Endothelial cell of umbilical vein (primary cell): ENCODE measurements at regions not wholly inside any gene's neighbourhood (a gene's known extent, or its start where the extent isn't known, plus 50 kb on each side); places are given as distances from the start of the nearest gene placed in this dataset.

Experiments
- BruUV-seq: library from RNA; stranded (reverse); fragments of 400-500 nt; replicated peaks from 2 replicates; lab custom pipeline; 2021; lab: Mats Ljungman, UMichigan
- CTCF ChIA-PET: fragments of 300-600, 350-600 bp; sonication (Branson Sonifier 250); formaldehyde crosslinking; loops from one replicate; lab custom pipeline; 2021; ENCODE audit warnings: antibody characterized with exemption, inconsistent platforms; lab: Charles Lee
- POLR2A ChIA-PET: fragments of 300-600, 350-600 bp; sonication (Branson Sonifier 250); formaldehyde crosslinking; loops from one replicate; lab custom pipeline; 2021; ENCODE audit warnings: antibody characterized with exemption, inconsistent platforms; lab: Charles Lee
- DNase-seq: peaks from one replicate; pipeline ENCODE4 v3.0.0-alpha.2; 2011; ENCODE audit warnings: low read depth, low spot score
- FAIRE-seq: peaks from 2 replicates; lab custom pipeline; 2011; peaks lifted over from hg19 to GRCh38; lab: Jason Lieb, UNC
- H2AFZ ChIP-seq: 2 replicates; pipeline ENCODE4 v1.6.0; 2012; ENCODE audit warnings: low read depth, low read length, control low read depth, inconsistent platforms
- H3K27ac ChIP-seq: 2 replicates; pipeline ENCODE4 v1.5.1; 2011; ENCODE audit warnings: low read depth, mild to moderate bottlenecking, control low read depth, low read length, moderate library complexity; ENCODE audit not compliant: insufficient read depth
- H3K27me3 ChIP-seq, 2 experiments: 2 replicates each; pipeline versions ENCODE4 v1.6.0 to v1.6.1; 2011; ENCODE audit warnings: low read length in 2 of 2, mixed read lengths in 1 of 2; ENCODE audit not compliant: control insufficient read depth in 2 of 2, insufficient read depth in 2 of 2
- H3K36me3 ChIP-seq, 2 experiments: 2 replicates in 1 of 2; 3 replicates in 1 of 2; pipeline ENCODE4 v1.5.1; 2011; ENCODE audit warnings: low read length in 2 of 2, mild to moderate bottlenecking in 1 of 2, moderate library complexity in 1 of 2; ENCODE audit not compliant: control insufficient read depth in 2 of 2, insufficient read depth in 2 of 2; ENCODE audit errors: extremely low read depth in 1 of 2
- H3K4me1 ChIP-seq: 3 replicates; pipeline ENCODE4 v1.5.1; 2011; ENCODE audit warnings: mild to moderate bottlenecking, low read length; ENCODE audit not compliant: control insufficient read depth, insufficient read depth; ENCODE audit errors: extremely low read depth
- H3K4me2 ChIP-seq: 2 replicates; pipeline ENCODE4 v1.6.1; 2011; ENCODE audit warnings: low read length, control low read depth, mixed read lengths; ENCODE audit not compliant: insufficient read depth
- H3K4me3 ChIP-seq, 3 experiments: fragments of 200-600 bp in 1 of 3; sonication (generic), shearing (Covaris generic) in 1 of 3; replicated peaks in 1 of 3; 2 replicates each; pipeline ENCODE4 v1.5.1; 2011 to 2016; ENCODE audit warnings: control low read depth in 3 of 3, low read length in 3 of 3, mild to moderate bottlenecking in 2 of 3, inconsistent platforms in 1 of 3, low read depth in 1 of 3, moderate library complexity in 1 of 3; ENCODE audit not compliant: insufficient read depth in 1 of 3
- H3K79me2 ChIP-seq: 2 replicates; pipeline ENCODE4 v1.6.0; 2012; ENCODE audit warnings: low read length, inconsistent platforms; ENCODE audit not compliant: control insufficient read depth, insufficient read depth
- H3K9ac ChIP-seq: replicated peaks from 2 replicates; pipeline ENCODE3; 2011; ENCODE audit warnings: low read length, control low read depth; ENCODE audit not compliant: insufficient read depth; ENCODE audit errors: extremely low read depth
- H3K9me1 ChIP-seq: replicated peaks from 3 replicates; pipeline ENCODE4 v1.6.0; 2011; ENCODE audit warnings: mild to moderate bottlenecking, low read length; ENCODE audit not compliant: control insufficient read depth, insufficient read depth; ENCODE audit errors: extremely low read depth
- H3K9me3 ChIP-seq: replicated peaks from 2 replicates; pipeline ENCODE4 v1.5.1; 2012; ENCODE audit warnings: low read length, inconsistent platforms; ENCODE audit not compliant: control insufficient read depth, insufficient read depth
- H4K20me1 ChIP-seq: replicated peaks from 2 replicates; pipeline ENCODE3; 2011; ENCODE audit warnings: mild to moderate bottlenecking, low read length; ENCODE audit not compliant: control insufficient read depth, insufficient read depth; ENCODE audit errors: extremely low read depth
- CTCF ChIP-seq, 2 donors: IDR thresholded peaks; 1 replicate in 1 of 2; 2 replicates in 1 of 2; pipeline ENCODE4 v1.5.1; 2011; ENCODE audit warnings: low read length in 2 of 2, mild to moderate bottlenecking in 2 of 2, moderate library complexity in 2 of 2, control low read depth in 1 of 2, inconsistent platforms in 1 of 2, low read depth in 1 of 2; ENCODE audit not compliant: insufficient read depth in 1 of 2; ENCODE audit errors: extremely low read depth in 1 of 2
- EZH2 ChIP-seq: IDR thresholded peaks from 2 replicates; pipeline ENCODE4 v1.6.1; 2012; ENCODE audit warnings: borderline replicate concordance, low read depth, mild to moderate bottlenecking, moderate library complexity, low read length, inconsistent platforms; ENCODE audit not compliant: severe bottlenecking
- FOS ChIP-seq: IDR thresholded peaks from 2 replicates; pipeline ENCODE4 v1.6.1; 2011; ENCODE audit warnings: mild to moderate bottlenecking, low read length, moderate library complexity, borderline replicate concordance; ENCODE audit not compliant: insufficient read depth
- GATA2 ChIP-seq: IDR thresholded peaks from 2 replicates; pipeline ENCODE4 v1.7.0; 2011; ENCODE audit warnings: low read depth, mild to moderate bottlenecking, moderate library complexity, mixed read lengths, low read length; ENCODE audit not compliant: insufficient read length, insufficient read depth
- JUN ChIP-seq: IDR thresholded peaks from 2 replicates; pipeline ENCODE4 v1.6.1; 2011; ENCODE audit warnings: borderline replicate concordance, low read depth; ENCODE audit not compliant: insufficient read length, insufficient read depth
- MAX ChIP-seq: IDR thresholded peaks from 2 replicates; pipeline ENCODE4 v1.6.1; 2011; ENCODE audit not compliant: insufficient read depth, insufficient read length
- MYC ChIP-seq: IDR thresholded peaks from one replicate; pipeline ENCODE4 v1.6.1; 2011; ENCODE audit warnings: mild to moderate bottlenecking, low read depth, low read length
- POLR2A ChIP-seq: IDR thresholded peaks from 2 replicates; pipeline ENCODE4 v1.6.1; 2012; ENCODE audit warnings: low read depth, mild to moderate bottlenecking, control low read depth, low read length
- POLR2AphosphoS5 ChIP-seq: IDR thresholded peaks from 2 replicates; pipeline ENCODE4 v1.6.1; 2012; ENCODE audit warnings: low read depth, mild to moderate bottlenecking, control low read depth, low read length, moderate library complexity; ENCODE audit not compliant: insufficient read depth
- dilution Hi-C: fragments of 300-500 bp; cut with MboI; formaldehyde crosslinking; loops from one replicate; pipeline ENCODE4 v1.15.0; 2019; ENCODE audit warnings: low sequenced_read_pairs; ENCODE audit not compliant: extremely low pct_ligation_motif_present
- intact Hi-C: fragments of 100-400 bp; cut with micrococcal nuclease; formaldehyde crosslinking; loops from one replicate; pipeline ENCODE4 v1.10.0; 2022

DNA sequence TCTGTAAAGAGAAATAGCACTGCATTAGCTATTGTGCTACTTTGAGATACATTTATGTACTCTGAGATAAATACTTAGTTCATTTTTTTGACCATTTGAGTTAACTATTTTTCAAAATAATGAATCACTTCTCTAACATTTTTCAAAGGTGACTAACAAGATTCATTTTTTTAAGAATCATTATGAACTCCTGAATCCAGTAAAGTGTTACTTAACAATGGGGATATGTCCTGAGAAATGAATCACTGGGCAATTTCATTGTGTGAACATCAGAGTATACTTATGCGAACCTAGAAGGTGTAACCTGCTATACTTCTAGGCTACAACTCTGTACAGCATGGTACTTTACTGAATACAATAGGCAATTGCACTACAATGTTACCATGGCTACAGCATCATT is 355.8 kb downstream of the ARL6IP6 start:
- H3K9ac ChIP-seq, result no peak overlapping the region
- no peak overlapping the region for H3K4me2 ChIP-seq
- no peak overlapping the region for H3K27ac ChIP-seq
- H3K4me3 ChIP-seq, result no peak overlapping the region
- TF ChIP-seq POLR2A, result no peak
- no peak for TF ChIP-seq CTCF (IDR thresholded peaks at IDR 0.05; ENCODE audit: extremely low read depth in 1 of 2, insufficient read depth in 1 of 2, low read depth in 1 of 2, low read length in 2 of 2)
- no peak for TF ChIP-seq EZH2
- no peaks in the 10 kb centered on the region for H3K79me2 ChIP-seq
- intact Hi-C loops (loop anchor here (5.0 kb wide), 1 partner anchor 1168 kb away; no protein-coding TSS in a partner anchor), dilution Hi-C loops (no loop called here)
- DNase-seq (no peak), FAIRE-seq (no peak)
- H3K9me1 ChIP-seq, result no peaks in the 10 kb centered on the region
- no peaks in the 10 kb centered on the region for H3K4me1 ChIP-seq
- H3K27me3 ChIP-seq, result no peaks in the 10 kb centered on the region
- H4K20me1 ChIP-seq, result no peaks in the 10 kb centered on the region
- H3K36me3 ChIP-seq, result no peaks in the 10 kb centered on the region
- CTCF ChIA-PET, result no interaction called here
- H3K9me3 ChIP-seq, result no peaks in the 10 kb centered on the region
- POLR2A ChIA-PET, result no interaction called here
- no TSS peak for BruUV-seq
- H2AFZ ChIP-seq, result no peak overlapping the region

GRCh38 chr2:153072813-153073212 is 354.4 kb downstream of the ARL6IP6 start:
- Histone ChIP-seq H3K4me2 (no peak overlapping the region), H3K9me3 (no peaks in the 10 kb centered on the region), H4K20me1 (no peaks in the 10 kb centered on the region), H3K27me3 (no peaks in the 10 kb centered on the region), H3K4me3 (no peak overlapping the region), H3K27ac (no peak overlapping the region), H3K4me1 (no peaks in the 10 kb centered on the region), H3K36me3 (no peaks in the 10 kb centered on the region), H3K9ac (no peak overlapping the region), H3K79me2 (no peaks in the 10 kb centered on the region), H3K9me1 (no peaks in the 10 kb centered on the region), H2AFZ (no peak overlapping the region)
- CTCF ChIA-PET, result no interaction called here
- POLR2A ChIA-PET, result no interaction called here
- TF ChIP-seq EZH2 (no peak), JUN (no peak), GATA2 (no peak), CTCF (IDR thresholded peaks at IDR 0.05; ENCODE audit: extremely low read depth in 1 of 2, insufficient read depth in 1 of 2, low read depth in 1 of 2, low read length in 2 of 2) (no peak), FOS (no peak), MAX (no peak), MYC (no peak), POLR2AphosphoS5 (no peak), POLR2A (no peak)
- dilution Hi-C loops, result no loop called here
- no TSS peak for BruUV-seq
- intact Hi-C loops, result loop anchor here (5.0 kb wide), 1 partner anchor 1169 kb away; no protein-coding TSS in a partner anchor
- DNase-seq, result no peak
- FAIRE-seq, result no peak
